ACHN (cell line): ENCODE measurements at regions not wholly inside any gene's neighbourhood (a gene's known extent, or its start where the extent isn't known, plus 50 kb on each side); places are given as distances from the start of the nearest gene placed in this dataset.
A peak's percentile ranks its signal among the peaks of the same experiment; 100 is the strongest.

Experiments used
- DNase-seq: peaks from one replicate; pipeline ENCODE4 v3.0.0-alpha.2; 2015
- in situ Hi-C: cut with HindIII; loops from 2 replicates; pipeline ENCODE4 v1.10.0; 2017; ENCODE audit warnings: low sequenced_read_pairs, low pct_ligation_motif_present, low pct_unique_long_range_greater_than_20kb

- no peak for DNase-seq
- in situ Hi-C loops, result no loop called here
Measured at GRCh38 chr2:81672516-81672915, 1368.0 kb upstream of the LRRTM1 start.

GRCh38 chr2:81670885-81671284, 1366.3 kb upstream of the LRRTM1 start:
- in situ Hi-C loops, result no loop called here
- DNase-seq, result no peak

GRCh38 chr2:81661081-81661480, 1356.5 kb upstream of the LRRTM1 start:
- in situ Hi-C loops, result no loop called here

GRCh38 chr2:81658227-81658626, 1353.7 kb upstream of the LRRTM1 start:
- in situ Hi-C loops, result no loop called here
- DNase-seq, result peak; percentile 20

More at GRCh38 chr2:81661081-81661480, 1356.5 kb upstream of the LRRTM1 start:
- no peak for DNase-seq

- peak; percentile 33 for DNase-seq
- in situ Hi-C loops, result no loop called here
Measured at GRCh38 chr2:81650048-81650971, 1345.8 kb upstream of the LRRTM1 start.

GRCh38 chr2:81648806-81649205, 1344.3 kb upstream of the LRRTM1 start:
- DNase-seq, result no peak
- in situ Hi-C loops, result no loop called here

GRCh38 chr2:81648370-81648769, 1343.8 kb upstream of the LRRTM1 start:
- DNase-seq, result no peak
- in situ Hi-C loops, result no loop called here

GRCh38 chr2:81647715-81648230, 1343.2 kb upstream of the LRRTM1 start:
- in situ Hi-C loops, result no loop called here

GRCh38 chr2:81645745-81646301, 1341.3 kb upstream of the LRRTM1 start:
- no peak for DNase-seq
- in situ Hi-C loops, result no loop called here

More at GRCh38 chr2:81647715-81648230, 1343.2 kb upstream of the LRRTM1 start:
- DNase-seq, result no peak

GRCh38 chr2:81644189-81644588, 1339.6 kb upstream of the LRRTM1 start:
- no peak for DNase-seq

GRCh38 chr2:81624825-81625224, 1320.3 kb upstream of the LRRTM1 start:
- in situ Hi-C loops, result no loop called here
- no peak for DNase-seq

More at GRCh38 chr2:81644189-81644588, 1339.6 kb upstream of the LRRTM1 start:
- in situ Hi-C loops, result no loop called here

GRCh38 chr2:81600088-81600487, 1295.5 kb upstream of the LRRTM1 start:
- in situ Hi-C loops, result no loop called here
- DNase-seq, result no peak

GRCh38 chr2:81598453-81598852, 1293.9 kb upstream of the LRRTM1 start:
- no peak for DNase-seq
- in situ Hi-C loops, result no loop called here

GRCh38 chr2:81589406-81589805, 1284.9 kb upstream of the LRRTM1 start:
- in situ Hi-C loops, result no loop called here
- no peak for DNase-seq

- in situ Hi-C loops, result no loop called here
- DNase-seq, result no peak
Measured at GRCh38 chr2:81583311-81584108, 1279.0 kb upstream of the LRRTM1 start.

- in situ Hi-C loops, result no loop called here
- DNase-seq, result no peak
Measured at GRCh38 chr2:81576713-81577112, 1272.2 kb upstream of the LRRTM1 start.

- no peak for DNase-seq
- in situ Hi-C loops, result no loop called here
Measured at GRCh38 chr2:81551040-81551634, 1246.6 kb upstream of the LRRTM1 start.

GRCh38 chr2:81550277-81550676, 1245.7 kb upstream of the LRRTM1 start:
- no peak for DNase-seq
- in situ Hi-C loops, result no loop called here

GRCh38 chr2:81549646-81550045, 1245.1 kb upstream of the LRRTM1 start:
- DNase-seq, result no peak
- in situ Hi-C loops, result no loop called here
